Stimulated activated CD8-positive, alpha-beta memory T cell treated with anti-CD3 and anti-CD28 coated beads, Interleukin-7, amount 100 ng/mL, for 48 hours (primary cell): ENCODE measurements at regions not wholly inside any gene's neighbourhood (a gene's known extent, or its start where the extent isn't known, plus 50 kb on each side); places are given as distances from the start of the nearest gene placed in this dataset.

ENCODE experiments used
- DNase-seq, 2 donors: peaks; one replicate each; pipeline ENCODE4 v3.0.0-alpha.2; 2020; ENCODE audit warnings: low read depth in 1 of 2; ENCODE audit errors: extremely low read depth in 1 of 2

GRCh38 chr5:143476601-143477211, 73.2 kb upstream of the NR3C1 start:
- no peak for DNase-seq

- no peak for DNase-seq
Measured at GRCh38 chr5:143474616-143475015, 71.1 kb upstream of the NR3C1 start.

GRCh38 chr5:143473481-143473880, 70.0 kb upstream of the NR3C1 start:
- DNase-seq: no peak

- DNase-seq: no peak
Measured at GRCh38 chr5:143472576-143472975, 69.1 kb upstream of the NR3C1 start.

- DNase-seq: no peak
Measured at GRCh38 chr5:143471666-143472464, 68.4 kb upstream of the NR3C1 start.

- DNase-seq: no peak
Measured at GRCh38 chr5:143471041-143471509, 67.6 kb upstream of the NR3C1 start.

GRCh38 chr5:143470120-143470519, 66.6 kb upstream of the NR3C1 start:
- no peak for DNase-seq

GRCh38 chr5:143469125-143469524, 65.6 kb upstream of the NR3C1 start:
- DNase-seq: no peak

- no peak for DNase-seq
Measured at GRCh38 chr5:143466632-143467031, 63.1 kb upstream of the NR3C1 start.

- no peak for DNase-seq
Measured at GRCh38 chr5:143464723-143465490, 61.4 kb upstream of the NR3C1 start.

- no peak for DNase-seq
Measured at GRCh38 chr5:143462431-143462830, 58.9 kb upstream of the NR3C1 start.

- DNase-seq: no peak
Measured at GRCh38 chr5:143459433-143459832, 55.9 kb upstream of the NR3C1 start.

GRCh38 chr5:143456952-143457547, 53.6 kb upstream of the NR3C1 start:
- DNase-seq: no peak

GRCh38 chr5:143454936-143455516, 51.5 kb upstream of the NR3C1 start:
- no peak for DNase-seq

GRCh38 chr5:143453720-143454119, 50.2 kb upstream of the NR3C1 start:
- DNase-seq: no peak
